H1 (cell line): ENCODE measurements at regions not wholly inside any gene's neighbourhood (a gene's known extent, or its start where the extent isn't known, plus 50 kb on each side); places are given as distances from the start of the nearest gene placed in this dataset.

Experiments
- CTCF ChIA-PET: fragments of 300-600 bp; sonication (Branson Sonifier 250); formaldehyde crosslinking; loops from one replicate; lab custom pipeline; 2021; ENCODE audit not compliant: partially characterized antibody; lab: Charles Lee
- POLR2A ChIA-PET: fragments of 300-600 bp; sonication (Branson Sonifier 250); formaldehyde crosslinking; loops from one replicate; lab custom pipeline; 2021; ENCODE audit warnings: inconsistent platforms; ENCODE audit not compliant: partially characterized antibody; lab: Charles Lee
- DNase-seq, 2 experiments: peaks; one replicate each; pipeline versions ENCODE4 v3.0.0 to v3.0.0-alpha.2; 2010 to 2022; ENCODE audit warnings: low spot score in 2 of 2, low read depth in 1 of 2, mixed read lengths in 1 of 2
- FAIRE-seq: peaks from 2 replicates; lab custom pipeline; 2011; peaks lifted over from hg19 to GRCh38; lab: Jason Lieb, UNC
- H2AFZ ChIP-seq: 2 replicates; pipeline ENCODE4 v1.8.1; 2012; ENCODE audit warnings: low read length, inconsistent platforms
- H2AK5ac ChIP-seq: 2 replicates; pipeline ENCODE4 v1.6.1; 2013; ENCODE audit warnings: low read depth, low read length
- H2BK120ac ChIP-seq: replicated peaks from 2 replicates; pipeline ENCODE3; 2013; ENCODE audit warnings: low read depth, low read length, inconsistent platforms
- H2BK12ac ChIP-seq: 2 replicates; pipeline ENCODE4 v1.6.1; 2013; ENCODE audit warnings: low read depth, low read length
- H2BK15ac ChIP-seq: 2 replicates; pipeline ENCODE4 v1.6.1; 2013; ENCODE audit warnings: low read length
- H2BK20ac ChIP-seq: 2 replicates; pipeline ENCODE4 v1.6.1; 2013; ENCODE audit warnings: low read length
- H2BK5ac ChIP-seq: 2 replicates; pipeline ENCODE4 v1.6.1; 2013; ENCODE audit warnings: low read depth, low read length
- H3K14ac ChIP-seq: 2 replicates; pipeline ENCODE4 v1.6.1; 2013; ENCODE audit warnings: inconsistent platforms; ENCODE audit not compliant: insufficient read length
- H3K18ac ChIP-seq: 2 replicates; pipeline ENCODE4 v1.6.1; 2013; ENCODE audit warnings: low read length; ENCODE audit errors: extremely low read depth
- H3K23ac ChIP-seq: 2 replicates; pipeline ENCODE4 v1.6.1; 2013; ENCODE audit warnings: inconsistent platforms; ENCODE audit not compliant: insufficient read length
- H3K23me2 ChIP-seq: 2 replicates; pipeline ENCODE4 v1.6.1; 2013; ENCODE audit warnings: low read depth, low read length
- H3K27ac ChIP-seq: 2 replicates; pipeline ENCODE4 v1.6.1; 2011; ENCODE audit warnings: low read depth, low read length, inconsistent platforms
- H3K27me3 ChIP-seq, 4 experiments: replicated peaks in 1 of 4; 1 replicate in 1 of 4; 2 replicates in 3 of 4; pipeline versions ENCODE4 v1.6.1 to v1.8.1; 2011 to 2013; ENCODE audit warnings: low read length in 3 of 4, mild to moderate bottlenecking in 3 of 4, inconsistent platforms in 2 of 4, mixed read lengths in 2 of 4, moderate library complexity in 1 of 4; ENCODE audit not compliant: control insufficient read depth in 3 of 4, insufficient read depth in 3 of 4; ENCODE audit errors: extremely low read depth in 1 of 4
- H3K36me3 ChIP-seq, 4 experiments: 2 replicates each; pipeline versions ENCODE4 v1.6.1 to v1.8.1; 2011 to 2013; ENCODE audit warnings: mild to moderate bottlenecking in 4 of 4, low read length in 3 of 4, moderate library complexity in 2 of 4, control low read depth in 1 of 4, inconsistent platforms in 1 of 4; ENCODE audit not compliant: insufficient read depth in 4 of 4, control insufficient read depth in 2 of 4
- H3K4ac ChIP-seq: replicated peaks from 2 replicates; pipeline ENCODE3; 2013; ENCODE audit warnings: low read length, low read depth, mixed read lengths, inconsistent platforms; ENCODE audit not compliant: insufficient read length
- H3K4me1 ChIP-seq, 4 experiments: replicated peaks in 1 of 4; 1 replicate in 1 of 4; 2 replicates in 3 of 4; pipeline versions ENCODE4 v1.6.1 to v1.8.1; 2011 to 2013; ENCODE audit warnings: low read length in 3 of 4, inconsistent platforms in 2 of 4, mixed read lengths in 1 of 4; ENCODE audit not compliant: insufficient read depth in 4 of 4, control insufficient read depth in 3 of 4
- H3K4me2 ChIP-seq, 2 experiments: 2 replicates each; pipeline versions ENCODE4 v1.6.1 to v1.8.1; 2011 to 2013; ENCODE audit warnings: low read depth in 2 of 2, low read length in 2 of 2, control low read depth in 1 of 2, inconsistent platforms in 1 of 2, mild to moderate bottlenecking in 1 of 2; ENCODE audit not compliant: insufficient read depth in 1 of 2
- H3K4me3 ChIP-seq, 4 experiments: fragments of 200-600, 300-600 bp in 1 of 4; sonication (generic), shearing (Covaris generic), sonication (Bioruptor Twin) in 1 of 4; 2 replicates each; pipeline versions ENCODE4 v1.5.1 to v1.8.1; 2011 to 2016; ENCODE audit warnings: low read length in 4 of 4, low read depth in 3 of 4, control low read depth in 2 of 4, inconsistent platforms in 2 of 4, mild to moderate bottlenecking in 2 of 4, mixed read lengths in 1 of 4, moderate library complexity in 1 of 4; ENCODE audit not compliant: insufficient read depth in 2 of 4; ENCODE audit errors: extremely low read depth in 1 of 4
- H3K56ac ChIP-seq: replicated peaks from 2 replicates; pipeline ENCODE3; 2013; ENCODE audit warnings: low read depth, mild to moderate bottlenecking, mixed read lengths, low read length, inconsistent platforms; ENCODE audit not compliant: insufficient read length
- H3K79me1 ChIP-seq: 2 replicates; pipeline ENCODE4 v1.6.1; 2013; ENCODE audit warnings: low read depth, low read length, control low read depth
- H3K79me2 ChIP-seq, 2 experiments: 2 replicates each; pipeline versions ENCODE4 v1.6.1 to v1.8.1; 2012 to 2013; ENCODE audit warnings: low read length in 2 of 2, mild to moderate bottlenecking in 2 of 2, inconsistent platforms in 1 of 2; ENCODE audit not compliant: insufficient read depth in 2 of 2, control insufficient read depth in 1 of 2
- H3K9ac ChIP-seq, 4 experiments: replicated peaks in 1 of 4; 1 replicate in 1 of 4; 2 replicates in 3 of 4; pipeline versions ENCODE4 v1.6.1 to v1.8.1; 2011 to 2013; ENCODE audit warnings: low read depth in 3 of 4, low read length in 3 of 4, control low read depth in 2 of 4, mild to moderate bottlenecking in 2 of 4, moderate library complexity in 2 of 4, inconsistent platforms in 1 of 4; ENCODE audit errors: extremely low read depth in 1 of 4
- H3K9me3 ChIP-seq, 2 experiments: 2 replicates each; pipeline versions ENCODE4 v1.6.1 to v1.8.1; 2012 to 2013; ENCODE audit warnings: mild to moderate bottlenecking in 2 of 2, moderate library complexity in 2 of 2, control low read depth in 1 of 2, inconsistent platforms in 1 of 2, low read depth in 1 of 2, low read length in 1 of 2, mixed read lengths in 1 of 2; ENCODE audit not compliant: insufficient read depth in 2 of 2
- H4K20me1 ChIP-seq, 2 experiments: replicated peaks in 1 of 2; 2 replicates each; pipeline versions ENCODE3 to v1.8.1; 2011 to 2013; ENCODE audit warnings: inconsistent platforms in 2 of 2, low read length in 2 of 2, mild to moderate bottlenecking in 1 of 2; ENCODE audit not compliant: insufficient read depth in 2 of 2, control insufficient read depth in 1 of 2
- H4K5ac ChIP-seq: 2 replicates; pipeline ENCODE4 v1.6.1; 2013; ENCODE audit warnings: low read length, low read depth, mixed read lengths, inconsistent platforms; ENCODE audit not compliant: insufficient read length
- H4K8ac ChIP-seq: 2 replicates; pipeline ENCODE4 v1.8.0; 2013; ENCODE audit warnings: mild to moderate bottlenecking, moderate library complexity, low read length, inconsistent platforms; ENCODE audit not compliant: insufficient read depth; ENCODE audit errors: extremely low read depth
- H4K91ac ChIP-seq: replicated peaks from 2 replicates; pipeline ENCODE3; 2013; ENCODE audit warnings: low read length, mixed read lengths, inconsistent platforms; ENCODE audit not compliant: insufficient read length
- BACH1 ChIP-seq: IDR thresholded peaks from 2 replicates; pipeline ENCODE4 v1.6.1; 2012; ENCODE audit warnings: low read length, improper control_type of control experiment
- CHD2 ChIP-seq: IDR thresholded peaks from 2 replicates; pipeline ENCODE4 v1.6.1; 2012; ENCODE audit warnings: low read length, improper control_type of control experiment
- CREB1 ChIP-seq: IDR thresholded peaks from 2 replicates; pipeline ENCODE4 v1.6.1; 2012; ENCODE audit warnings: inconsistent platforms
- CTBP2 ChIP-seq: IDR thresholded peaks from 2 replicates; pipeline ENCODE4 v1.7.0; 2011; ENCODE audit warnings: borderline replicate concordance, mild to moderate bottlenecking, moderate library complexity, mixed read lengths, low read length; ENCODE audit not compliant: insufficient read depth, insufficient read length
- GTF2F1 ChIP-seq: IDR thresholded peaks from 2 replicates; pipeline ENCODE4 v1.6.1; 2012; ENCODE audit warnings: low read depth, low read length, improper control_type of control experiment, borderline replicate concordance
- RXRA ChIP-seq: IDR thresholded peaks from 2 replicates; pipeline ENCODE4 v1.6.1; 2011; ENCODE audit warnings: low read depth, mild to moderate bottlenecking, low read length, moderate library complexity; ENCODE audit not compliant: insufficient read depth
- SIRT6 ChIP-seq: IDR thresholded peaks from one replicate; pipeline ENCODE4 v1.7.1; 2012; ENCODE audit warnings: low read length, inconsistent platforms
- SP4 ChIP-seq: IDR thresholded peaks from 2 replicates; pipeline ENCODE4 v1.6.1; 2012; ENCODE audit warnings: low read length, inconsistent platforms
- TAF1 ChIP-seq: IDR thresholded peaks from 2 replicates; pipeline ENCODE4 v1.6.1; 2011; ENCODE audit warnings: mild to moderate bottlenecking, low read depth, low read length
- WGBS, 2 experiments: shearing (Covaris generic) in 1 of 2; methylation state at CpG; one replicate each; pipeline versions ENCODE4 v1.1.6 to v1.1.7; 2013 to 2015; ENCODE audit warnings: low lambda C conversion rate in 2 of 2, mixed read lengths in 2 of 2, inconsistent platforms in 1 of 2, low coverage in 1 of 2, missing lambda C conversion rate in 1 of 2; ENCODE audit not compliant: insufficient replicate concordance in 2 of 2, insufficient coverage in 1 of 2, insufficient read length in 1 of 2; ENCODE audit errors: extremely low coverage in 1 of 2, missing lambda C conversion rate in 1 of 2; 5-methylcytosine and 5-hydroxymethylcytosine counted together

- Histone ChIP-seq H3K23me2 (no peaks in the 10 kb centered on the region; the same call in 1 of the 2 replicates), H3K23ac (no peak overlapping the region), H3K4me1 (no peaks in the 10 kb centered on the region), H4K8ac (no peak overlapping the region), H4K91ac (no peak overlapping the region), H2BK120ac (no peak overlapping the region), H3K79me2 (no peaks in the 10 kb centered on the region), H2BK5ac (no peak overlapping the region), H3K56ac (no peak overlapping the region), H2BK20ac (no peak overlapping the region), H3K9ac (no peak overlapping the region), H3K4me2 (no peak overlapping the region), H3K27ac (no peak overlapping the region), H2BK12ac (no peak overlapping the region), H4K20me1 (no peaks in the 10 kb centered on the region), H3K14ac (no peak overlapping the region), H2AFZ (no peak overlapping the region), H3K18ac (no peak overlapping the region), H3K27me3 (peaks cover 0 to 1% (median 0%) of the 10 kb centered on the region in 4 experiments; a peak in 1 of 7 replicates), H3K79me1 (no peaks in the 10 kb centered on the region), H3K4me3 (no peak overlapping the region), H3K4ac (peak overlapping the region; percentile 69), H2AK5ac (no peak overlapping the region), H2BK15ac (no peak overlapping the region), H3K36me3 (no peaks in the 10 kb centered on the region), H4K5ac (no peak overlapping the region), H3K9me3 (no peaks in the 10 kb centered on the region)
- TF ChIP-seq TAF1: no peak
- no peak for TF ChIP-seq BACH1
- no peak for TF ChIP-seq CREB1
- TF ChIP-seq CHD2: no peak
- no peak for TF ChIP-seq SIRT6
- no peak for TF ChIP-seq SP4
- no peak for TF ChIP-seq RXRA
- no peak for TF ChIP-seq CTBP2
- no peak for TF ChIP-seq GTF2F1
- WGBS, 2 experiments: 93% methylated on average over 4 of the region's 4 CpGs; no CpG with 5 or more reads in 1 of the 2 experiments
- ChIA-PET CTCF (no interaction called here), POLR2A (no interaction called here)
- no peak for DNase-seq
- FAIRE-seq: no peak
Observed at GRCh38 chr7:9752033-9752432, 1221.6 kb upstream of the PHF14 start.
